ENCODE measurements at regions not wholly inside any gene's neighbourhood (a gene's known extent, or its start where the extent isn't known, plus 50 kb on each side); places are given as distances from the start of the nearest gene placed in this dataset.

- no peaks in the 10 kb centered on the region for H3K27me3 ChIP-seq (ENCODE audit: insufficient read depth, low read length)
- ATAC-seq, result no peak
- no peaks in the 10 kb centered on the region for H4K20me1 ChIP-seq (ENCODE audit: insufficient read depth)
- no peak overlapping the region for H3K4me3 ChIP-seq (replicated peaks in 1 of 2; ENCODE audit: low read depth in 1 of 2, low read length in 2 of 2)
- no peak overlapping the region for H2AFZ ChIP-seq (ENCODE audit: low read depth, low read length, poor library complexity, severe bottlenecking)
- H3K9me2 ChIP-seq (ENCODE audit: insufficient read depth), result no peaks in the 10 kb centered on the region
- no peak for TF ChIP-seq ELF1 (IDR thresholded peaks at IDR 0.05; ENCODE audit: borderline replicate concordance, low read depth)
- ChIA-PET RAD21 (ENCODE audit: low non-redundant PET in 1 of 2, low total read pairs in 2 of 2, uncharacterized antibody in 2 of 2, unreplicated experiment in 2 of 2) (no interaction called here), POLR2A (no interaction called here), CTCF (interaction anchor here (0.8 kb wide), 1 partner anchor 10 kb away, joined by 5 read pairs; no protein-coding TSS in a partner anchor)
- intact Hi-C loops (cut with micrococcal nuclease), result no loop called here
- no peak overlapping the region for H3K27ac ChIP-seq (ENCODE audit: low read depth, low read length)
- no TSS peak for BruUV-seq (replicated peaks)
- H3K9ac ChIP-seq (ENCODE audit: low read length), result no peak overlapping the region
- peaks cover 3 to 7% of the 10 kb centered on the region in 2 experiments for H3K4me1 ChIP-seq (ENCODE audit: control insufficient read depth in 1 of 2, insufficient read depth in 2 of 2, low read length in 2 of 2)
- no peaks in the 10 kb centered on the region for H3K79me2 ChIP-seq (ENCODE audit: insufficient read depth, low read length)
- no peaks in the 10 kb centered on the region for H3K9me3 ChIP-seq (ENCODE audit: control insufficient read depth in 1 of 2, insufficient read depth in 1 of 2, low read depth in 1 of 2, low read length in 2 of 2)
- no peaks in the 10 kb centered on the region for H3K36me3 ChIP-seq (ENCODE audit: control insufficient read depth in 1 of 2, insufficient read depth in 2 of 2, low read length in 2 of 2)
- H3K4me2 ChIP-seq (ENCODE audit: low read length), result no peak overlapping the region
- DNase-seq (ENCODE audit: low read depth, low spot score), result no peak
Observed at GRCh38 chr18:49717617-49718016, 95.7 kb downstream of the ACAA2 start.

- TF ChIP-seq CTCF (IDR thresholded peaks at IDR 0.05 in 2 of 3, conservative IDR thresholded peaks at IDR 0.05 in 1 of 3; ENCODE audit: borderline replicate concordance in 1 of 3, insufficient read depth in 1 of 3, low read depth in 2 of 3, low read length in 2 of 3) (no peak), ELF1 (IDR thresholded peaks at IDR 0.05; ENCODE audit: borderline replicate concordance, low read depth) (no peak), CBX3 (IDR thresholded peaks at IDR 0.05; ENCODE audit: low read depth) (no peak), POLR2AphosphoS5 (IDR thresholded peaks at IDR 0.05; ENCODE audit: low read depth, low read length) (no peak), YY1 (IDR thresholded peaks at IDR 0.05; ENCODE audit: extremely low read depth, insufficient replicate concordance, low read depth, low read length) (no peak), ZFX (IDR thresholded peaks at IDR 0.05) (no peak), FOSL1 (IDR thresholded peaks at IDR 0.05; ENCODE audit: low read depth) (no peak), CEBPB (IDR thresholded peaks at IDR 0.05; ENCODE audit: low read depth) (no peak), EZH2 (IDR thresholded peaks at IDR 0.05) (no peak), ZNF274 (IDR thresholded peaks at IDR 0.05; ENCODE audit: low read depth, low read length) (no peak), SRF (IDR thresholded peaks at IDR 0.05; ENCODE audit: low read depth) (no peak)
- no peak overlapping the region for H3K27ac ChIP-seq (ENCODE audit: low read depth, low read length)
- H3K36me3 ChIP-seq (ENCODE audit: control insufficient read depth in 1 of 2, insufficient read depth in 2 of 2, low read length in 2 of 2), result no peaks in the 10 kb centered on the region
- no peaks in the 10 kb centered on the region for H3K9me3 ChIP-seq (ENCODE audit: control insufficient read depth in 1 of 2, insufficient read depth in 1 of 2, low read depth in 1 of 2, low read length in 2 of 2)
- CTCF ChIA-PET, result interaction anchor here (1.4 kb wide), 1 partner anchor 10 kb away, joined by 6 read pairs; no protein-coding TSS in a partner anchor
- no peak overlapping the region for H3K9ac ChIP-seq (ENCODE audit: low read length)
- BruUV-seq (replicated peaks), result no TSS peak
- RAD21 ChIA-PET (ENCODE audit: low non-redundant PET in 1 of 2, low total read pairs in 2 of 2, uncharacterized antibody in 2 of 2, unreplicated experiment in 2 of 2), result no interaction called here
- no peaks in the 10 kb centered on the region for H3K79me2 ChIP-seq (ENCODE audit: insufficient read depth, low read length)
- POLR2A ChIA-PET, result no interaction called here
- H3K4me3 ChIP-seq (replicated peaks in 1 of 2; ENCODE audit: low read depth in 1 of 2, low read length in 2 of 2), result no peak overlapping the region
- no peaks in the 10 kb centered on the region for H3K27me3 ChIP-seq (ENCODE audit: insufficient read depth, low read length)
- no peaks in the 10 kb centered on the region for H3K4me1 ChIP-seq (ENCODE audit: control insufficient read depth in 1 of 2, insufficient read depth in 2 of 2, low read length in 2 of 2)
- no peak overlapping the region for H3K4me2 ChIP-seq (ENCODE audit: low read length)
- no peaks in the 10 kb centered on the region for H3K9me2 ChIP-seq (ENCODE audit: insufficient read depth)
- DNase-seq (ENCODE audit: low read depth, low spot score) (no peak), ATAC-seq (no peak)
- no peaks in the 10 kb centered on the region for H4K20me1 ChIP-seq (ENCODE audit: insufficient read depth)
- intact Hi-C loops (cut with micrococcal nuclease), result no loop called here
- H2AFZ ChIP-seq (ENCODE audit: low read depth, low read length, poor library complexity, severe bottlenecking), result no peak overlapping the region
Observed at GRCh38 chr18:49716035-49716434, 97.3 kb downstream of the ACAA2 start.
